ENCODE measurements at regions not wholly inside any gene's neighbourhood (a gene's known extent, or its start where the extent isn't known, plus 50 kb on each side); places are given as distances from the start of the nearest gene placed in this dataset.
"Not testable (repeated sequence)": the region's sequence is repeated elsewhere in the genome, so short reads cannot be mapped to it uniquely, and the experiment has no call there.

DNA sequence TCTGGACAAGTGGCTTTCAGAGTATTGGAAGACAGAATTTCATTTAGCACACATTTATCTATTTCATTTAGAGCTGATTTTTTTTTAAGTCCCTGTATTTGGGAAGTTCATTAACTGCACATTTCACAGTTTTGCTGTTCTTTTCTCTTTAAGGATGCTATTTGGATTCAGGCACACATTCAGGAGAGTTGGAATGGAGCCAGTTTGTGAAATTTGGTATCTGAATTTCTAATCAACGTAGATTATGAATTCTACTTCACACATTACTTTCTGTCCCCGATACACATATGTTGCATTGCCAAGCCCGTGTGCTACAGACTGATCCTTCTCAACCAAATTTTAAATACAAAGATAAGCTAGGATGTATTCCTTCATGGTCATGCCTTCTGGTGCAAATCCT, 503.9 kb downstream of the IRS1 start:
- Histone ChIP-seq H3K36me3 (no peaks in the 10 kb centered on the region), H3K9me3 (replicated peaks) (peaks cover 23% of the 10 kb centered on the region), H3K27me3 (ENCODE audit: low read depth) (no peaks in the 10 kb centered on the region), H3K4me1 (no peaks in the 10 kb centered on the region), H3K4me3 (no peak overlapping the region), H3K27ac (replicated peaks) (no peak overlapping the region)
- no peak for TF ChIP-seq CTCF (IDR thresholded peaks at IDR 0.05; ENCODE audit: borderline replicate concordance)
- intact Hi-C loops (cut with micrococcal nuclease) = no loop called here
- no peak for DNase-seq

DNA sequence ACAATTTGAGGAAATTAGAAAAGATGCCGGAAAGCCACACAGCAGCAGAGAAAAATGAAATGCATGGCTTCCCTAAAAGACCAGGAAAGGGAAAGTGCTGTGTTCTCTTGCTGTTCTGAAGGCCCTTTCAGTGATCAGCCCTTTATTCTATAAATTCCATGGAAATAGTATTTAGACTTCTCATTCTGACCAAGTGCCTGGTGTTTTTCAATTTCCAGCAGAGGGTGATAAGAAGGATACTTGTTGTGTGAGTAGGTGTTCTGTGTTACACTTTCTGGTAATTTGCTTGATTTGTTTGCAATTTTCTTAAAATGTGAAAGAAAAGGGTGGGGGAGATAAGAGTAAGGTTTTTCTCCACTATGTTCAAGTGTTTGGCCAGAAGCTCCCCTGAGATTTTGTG, 504.5 kb downstream of the IRS1 start:
- no peak for TF ChIP-seq CTCF (IDR thresholded peaks at IDR 0.05; ENCODE audit: borderline replicate concordance)

DNA sequence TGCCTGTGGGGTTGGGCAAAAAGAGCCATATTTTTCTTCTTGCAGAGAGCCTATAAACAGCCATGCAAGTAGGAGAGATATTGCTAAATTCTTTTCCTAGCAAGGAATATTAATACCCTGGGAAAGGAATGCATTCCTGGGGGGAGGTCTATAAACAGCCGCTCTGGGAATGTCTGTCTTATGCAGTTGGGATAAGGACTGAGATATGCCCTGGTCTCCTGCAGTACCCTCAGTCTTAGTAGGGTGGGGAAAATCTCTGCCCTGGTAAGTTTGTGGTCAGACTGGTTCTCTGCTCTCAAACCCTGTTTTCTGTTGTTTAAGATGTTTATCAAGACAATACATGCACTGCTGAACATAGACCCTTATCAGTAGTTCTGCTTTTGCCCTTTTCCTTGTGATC, 508.3 kb downstream of the IRS1 start:
- H3K27me3 ChIP-seq (ENCODE audit: low read depth); intact Hi-C loops (cut with micrococcal nuclease); H3K36me3 ChIP-seq; H3K4me3 ChIP-seq; H3K27ac ChIP-seq (replicated peaks); H3K4me1 ChIP-seq; DNase-seq: not testable (repeated sequence)
- peaks cover 31% of the 10 kb centered on the region for H3K9me3 ChIP-seq (replicated peaks)

More for the DNA sequence above, 504.5 kb downstream of the IRS1 start:
- no peak overlapping the region for H3K4me3 ChIP-seq
- no peaks in the 10 kb centered on the region for H3K27me3 ChIP-seq (ENCODE audit: low read depth)
- peaks cover 28% of the 10 kb centered on the region for H3K9me3 ChIP-seq (replicated peaks)
- no peak for DNase-seq
- H3K36me3 ChIP-seq = no peaks in the 10 kb centered on the region
- no peaks in the 10 kb centered on the region for H3K4me1 ChIP-seq
- intact Hi-C loops (cut with micrococcal nuclease) = no loop called here
- no peak overlapping the region for H3K27ac ChIP-seq (replicated peaks)

GRCh38 chr2:226286916-226287315, 512.7 kb downstream of the IRS1 start:
- no peaks in the 10 kb centered on the region for H3K4me1 ChIP-seq
- H3K36me3 ChIP-seq = no peaks in the 10 kb centered on the region
- H3K27me3 ChIP-seq (ENCODE audit: low read depth) = no peaks in the 10 kb centered on the region
- TF ChIP-seq CTCF (IDR thresholded peaks at IDR 0.05; ENCODE audit: borderline replicate concordance) = no peak
- H3K4me3 ChIP-seq = no peak overlapping the region
- no peak for DNase-seq
- no peak overlapping the region for H3K27ac ChIP-seq (replicated peaks)
- intact Hi-C loops (cut with micrococcal nuclease) = no loop called here
- peaks cover 21% of the 10 kb centered on the region for H3K9me3 ChIP-seq (replicated peaks)

GRCh38 chr2:226283796-226284195, 515.8 kb downstream of the IRS1 start:
- TF ChIP-seq CTCF (IDR thresholded peaks at IDR 0.05; ENCODE audit: borderline replicate concordance) = no peak
- Histone ChIP-seq H3K27me3 (ENCODE audit: low read depth) (no peaks in the 10 kb centered on the region), H3K9me3 (replicated peaks) (no peaks in the 10 kb centered on the region), H3K4me3 (no peak overlapping the region), H3K27ac (replicated peaks) (no peak overlapping the region), H3K36me3 (no peaks in the 10 kb centered on the region), H3K4me1 (no peaks in the 10 kb centered on the region)
- no peak for DNase-seq
- intact Hi-C loops (cut with micrococcal nuclease) = no loop called here

GRCh38 chr2:226282151-226282550, 517.5 kb downstream of the IRS1 start:
- intact Hi-C loops (cut with micrococcal nuclease) = no loop called here
- TF ChIP-seq CTCF (IDR thresholded peaks at IDR 0.05; ENCODE audit: borderline replicate concordance) = no peak

DNA sequence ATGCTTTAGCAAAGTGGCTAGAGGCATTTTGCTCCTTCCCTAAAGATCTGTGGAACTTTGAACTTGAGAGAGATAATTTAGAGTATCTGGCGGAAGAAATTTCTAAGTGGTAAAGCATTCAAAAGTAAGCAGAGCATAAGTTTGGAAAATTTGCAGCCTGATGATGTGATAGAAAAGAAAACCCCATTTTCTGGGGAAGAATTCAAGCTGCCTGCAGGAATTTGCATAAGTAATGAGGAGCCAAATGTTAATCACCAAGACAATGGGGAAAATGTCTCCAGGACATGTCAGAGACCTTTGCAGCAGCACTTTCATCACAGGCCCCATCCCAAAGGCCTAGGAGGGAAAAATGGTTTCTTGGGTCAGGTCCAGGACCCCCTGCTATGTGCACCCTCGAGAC, 519.5 kb downstream of the IRS1 start:
- H3K27me3 ChIP-seq (ENCODE audit: low read depth); intact Hi-C loops (cut with micrococcal nuclease); H3K9me3 ChIP-seq (replicated peaks); H3K4me3 ChIP-seq; H3K36me3 ChIP-seq; H3K27ac ChIP-seq (replicated peaks); DNase-seq; H3K4me1 ChIP-seq: not testable (repeated sequence)

More at GRCh38 chr2:226282151-226282550, 517.5 kb downstream of the IRS1 start:
- Histone ChIP-seq H3K9me3 (replicated peaks) (no peaks in the 10 kb centered on the region), H3K36me3 (no peaks in the 10 kb centered on the region), H3K27ac (replicated peaks) (no peak overlapping the region), H3K4me1 (no peaks in the 10 kb centered on the region), H3K27me3 (ENCODE audit: low read depth) (no peaks in the 10 kb centered on the region), H3K4me3 (no peak overlapping the region)
- DNase-seq = no peak

All from left ventricle myocardium inferior (tissue), 1 donor.